IMR-90 (cell line): ENCODE measurements at regions not wholly inside any gene's neighbourhood (a gene's known extent, or its start where the extent isn't known, plus 50 kb on each side); places are given as distances from the start of the nearest gene placed in this dataset.

Experiments used
- ATAC-seq: fragments of 200-7000 bp; cut with Tn5 transposase; 2 replicates; pipeline ENCODE4 v1.9.1; 2020; ENCODE audit warnings: low read depth, mild to moderate bottlenecking, moderate library complexity
- BruUV-seq: library from RNA; stranded (reverse); fragments of 400-500 nt; replicated peaks from 2 replicates; lab custom pipeline; 2021; lab: Mats Ljungman, UMichigan
- CTCF ChIA-PET: fragments of 300-600 bp; formaldehyde crosslinking; extraction: SDS; loops from one replicate; lab custom pipeline; 2021; ENCODE audit warnings: antibody characterized with exemption; lab: Yijun Ruan, JAX
- POLR2A ChIA-PET: fragments of 300-600 bp; sonication (Branson Sonifier 250); formaldehyde crosslinking; loops from one replicate; lab custom pipeline; 2022; ENCODE audit warnings: antibody characterized with exemption; ENCODE audit not compliant: unreplicated experiment; lab: Charles Lee
- DNase-seq: peaks from one replicate; pipeline ENCODE4 v3.0.0; 2013
- H2AFZ ChIP-seq: replicated peaks from 2 replicates; pipeline ENCODE3; 2013; ENCODE audit warnings: low read length, mild to moderate bottlenecking; ENCODE audit not compliant: poor library complexity
- H2AK5ac ChIP-seq: 2 replicates; pipeline ENCODE4 v1.6.1; 2013; ENCODE audit warnings: low read depth, low read length, inconsistent platforms
- H2AK9ac ChIP-seq: replicated peaks from 2 replicates; pipeline ENCODE3; 2013; ENCODE audit warnings: mild to moderate bottlenecking, low read depth, low read length, moderate library complexity; ENCODE audit not compliant: poor library complexity
- H2BK120ac ChIP-seq: 2 replicates; pipeline ENCODE4 v1.6.1; 2013; ENCODE audit warnings: low read depth, low read length, inconsistent platforms
- H2BK15ac ChIP-seq: 3 replicates; pipeline ENCODE4 v1.6.1; 2013; ENCODE audit warnings: low read depth, low read length, inconsistent platforms
- H2BK20ac ChIP-seq: 2 replicates; pipeline ENCODE4 v1.6.1; 2013; ENCODE audit warnings: low read depth, mild to moderate bottlenecking, inconsistent platforms, low read length, moderate library complexity
- H2BK5ac ChIP-seq: 2 replicates; pipeline ENCODE4 v1.6.1; 2013; ENCODE audit warnings: mild to moderate bottlenecking, low read depth, low read length, inconsistent platforms; ENCODE audit not compliant: poor library complexity, severe bottlenecking
- H3K14ac ChIP-seq: replicated peaks from 2 replicates; pipeline ENCODE4 v1.6.1; 2013; ENCODE audit warnings: low read depth, low read length, inconsistent platforms
- H3K18ac ChIP-seq: 2 replicates; pipeline ENCODE4 v1.6.1; 2013; ENCODE audit warnings: low read depth, low read length, control low read depth
- H3K23ac ChIP-seq: 2 replicates; pipeline ENCODE4 v1.6.1; 2013; ENCODE audit warnings: low read depth, low read length, inconsistent platforms
- H3K27ac ChIP-seq: 2 replicates; pipeline ENCODE4 v1.5.1; 2013; ENCODE audit warnings: mild to moderate bottlenecking, control low read depth, low read length; ENCODE audit not compliant: insufficient read depth
- H3K27me3 ChIP-seq: 2 replicates; pipeline ENCODE4 v1.6.1; 2013; ENCODE audit warnings: low read length; ENCODE audit not compliant: control insufficient read depth, insufficient read depth
- H3K36me3 ChIP-seq: 2 replicates; pipeline ENCODE4 v1.6.1; 2013; ENCODE audit warnings: low read length, mixed read lengths; ENCODE audit not compliant: control insufficient read depth, insufficient read depth
- H3K4ac ChIP-seq: 2 replicates; pipeline ENCODE4 v1.6.1; 2013; ENCODE audit warnings: low read depth, low read length, inconsistent platforms
- H3K4me1 ChIP-seq: 2 replicates; pipeline ENCODE4 v1.6.1; 2013; ENCODE audit warnings: low read length, mixed read lengths; ENCODE audit not compliant: control insufficient read depth, insufficient read depth
- H3K4me2 ChIP-seq: 2 replicates; pipeline ENCODE4 v1.6.1; 2013; ENCODE audit warnings: low read depth, mild to moderate bottlenecking, control low read depth, low read length, moderate library complexity
- H3K4me3 ChIP-seq: 2 replicates; pipeline ENCODE4 v1.5.1; 2013; ENCODE audit warnings: low read depth, mild to moderate bottlenecking, control low read depth, low read length, moderate library complexity; ENCODE audit not compliant: insufficient read depth
- H3K56ac ChIP-seq: 2 replicates; pipeline ENCODE4 v1.6.1; 2013; ENCODE audit warnings: low read length, inconsistent platforms; ENCODE audit not compliant: insufficient read depth; ENCODE audit errors: extremely low read depth
- H3K79me1 ChIP-seq, 2 experiments: 2 replicates each; pipeline ENCODE4 v1.6.1; 2013; ENCODE audit warnings: low read length in 2 of 2, inconsistent platforms in 1 of 2, low read depth in 1 of 2
- H3K9ac ChIP-seq: 2 replicates; pipeline ENCODE4 v1.6.1; 2013; ENCODE audit warnings: low read depth, low read length, control low read depth
- H3K9me1 ChIP-seq: 2 replicates; pipeline ENCODE4 v1.6.1; 2013; ENCODE audit warnings: low read length, inconsistent platforms; ENCODE audit not compliant: insufficient read depth
- H3K9me3 ChIP-seq: 2 replicates; pipeline ENCODE4 v1.6.1; 2013; ENCODE audit warnings: low read length; ENCODE audit not compliant: control insufficient read depth, insufficient read depth
- H4K20me1 ChIP-seq: 2 replicates; pipeline ENCODE4 v1.6.1; 2013; ENCODE audit warnings: low read length, inconsistent platforms; ENCODE audit not compliant: insufficient read depth
- H4K5ac ChIP-seq: 2 replicates; pipeline ENCODE4 v1.6.1; 2013; ENCODE audit warnings: mild to moderate bottlenecking, low read depth, low read length, control low read depth
- H4K8ac ChIP-seq, 2 experiments: 2 replicates each; pipeline ENCODE4 v1.6.1; 2013; ENCODE audit warnings: low read depth in 2 of 2, low read length in 2 of 2, control low read depth in 1 of 2, inconsistent platforms in 1 of 2
- H4K91ac ChIP-seq: 2 replicates; pipeline ENCODE4 v1.6.1; 2013; ENCODE audit warnings: low read depth, low read length, inconsistent platforms; ENCODE audit not compliant: insufficient read depth
- CEBPB ChIP-seq: IDR thresholded peaks from 2 replicates; pipeline ENCODE4 v1.6.1; 2012; ENCODE audit warnings: low read depth, low read length, improper control_type of control experiment
- MAZ ChIP-seq: IDR thresholded peaks from 2 replicates; pipeline ENCODE4 v1.6.1; 2012; ENCODE audit warnings: low read depth, mild to moderate bottlenecking, low read length, improper control_type of control experiment, moderate library complexity, borderline replicate concordance
- SMC3 ChIP-seq: fragments of 150-350 bp; IDR thresholded peaks from 2 replicates; pipeline ENCODE4 v1.6.1; 2016; ENCODE audit warnings: low read depth, mild to moderate bottlenecking, antibody characterized with exemption, low read length, moderate library complexity
- WGBS, 2 experiments: methylation state at CpG; one replicate each; pipeline versions ENCODE4 v1.1.5 to v1.1.7; 2013; ENCODE audit warnings: missing lambda C conversion rate in 2 of 2; ENCODE audit not compliant: insufficient read length in 1 of 2; ENCODE audit errors: extremely low coverage in 2 of 2; 5-methylcytosine and 5-hydroxymethylcytosine counted together
- dilution Hi-C: fragments of 300-500 bp; cut with HindIII; formaldehyde crosslinking; loops from one replicate; pipeline ENCODE4 v1.14.3; 2018; ENCODE audit warnings: low sequenced_read_pairs; ENCODE audit not compliant: unreplicated experiment
- in situ Hi-C: fragments of 300-500 bp; cut with MboI; formaldehyde crosslinking; loops from 3 replicates; pipeline ENCODE4 v1.14.3; 2019; ENCODE audit warnings: low sequenced_read_pairs, inconsistent platforms, mixed read lengths
- intact Hi-C: fragments of 100-400 bp; cut with micrococcal nuclease; formaldehyde crosslinking; loops from 2 replicates; pipeline ENCODE4 v1.10.0; 2022

DNA sequence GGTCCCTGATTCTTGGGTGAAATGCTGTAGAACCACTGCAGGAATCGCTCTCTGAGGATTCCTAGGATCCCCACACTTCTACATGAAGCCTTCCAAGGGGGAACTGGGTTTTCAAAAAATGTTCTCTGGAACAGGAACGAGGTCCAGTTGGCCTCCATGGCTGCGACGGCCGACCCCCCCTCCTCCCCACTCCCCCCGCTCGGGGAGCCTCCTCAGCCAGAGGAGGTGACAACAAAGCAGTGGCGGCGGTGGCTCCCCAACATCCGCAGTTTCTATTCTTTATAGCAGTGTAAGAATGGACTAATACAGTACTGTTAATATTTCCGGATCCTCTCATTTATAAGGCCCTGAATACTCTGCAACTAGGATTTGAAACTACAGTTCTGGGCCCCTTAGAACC, 84.0 kb upstream of the PLAAT1 start:
- no peaks in the 10 kb centered on the region for H3K4me1 ChIP-seq
- POLR2A ChIA-PET = no interaction called here

More for the DNA sequence above, 84.0 kb upstream of the PLAAT1 start:
- DNase-seq = no peak
- Histone ChIP-seq H2AK5ac (no peak overlapping the region), H2BK120ac (no peak overlapping the region), H3K18ac (no peak overlapping the region), H3K4me3 (no peak overlapping the region), H2AFZ (no peak overlapping the region), H3K27me3 (no peaks in the 10 kb centered on the region), H3K79me1 (no peaks in the 10 kb centered on the region), H3K4ac (no peak overlapping the region), H4K5ac (no peak overlapping the region), H3K23ac (no peak overlapping the region), H3K9me1 (no peaks in the 10 kb centered on the region), H3K9ac (no peak overlapping the region), H3K27ac (no peak overlapping the region), H3K36me3 (no peaks in the 10 kb centered on the region), H3K9me3 (no peaks in the 10 kb centered on the region), H2BK20ac (no peak overlapping the region), H3K14ac (no peak overlapping the region), H4K20me1 (no peaks in the 10 kb centered on the region), H2BK5ac (no peak overlapping the region), H3K56ac (no peak overlapping the region), H2BK15ac (no peak overlapping the region), H2AK9ac (no peak overlapping the region), H4K8ac (no peak overlapping the region), H3K4me2 (no peak overlapping the region), H4K91ac (no peak overlapping the region)
- no TSS peak for BruUV-seq
- WGBS, 2 experiments = 0% methylated on average over 1 of the region's 11 CpGs; no CpG with 5 or more reads in 1 of the 2 experiments
- CTCF ChIA-PET = no interaction called here
- in situ Hi-C loops = no loop called here
- dilution Hi-C loops = no loop called here
- no peak for TF ChIP-seq SMC3
- no peak for TF ChIP-seq CEBPB
- TF ChIP-seq MAZ = no peak
- ATAC-seq = no peak
- intact Hi-C loops = no loop called here
